ENCODE measurements at regions not wholly inside any gene's neighbourhood (a gene's known extent, or its start where the extent isn't known, plus 50 kb on each side); places are given as distances from the start of the nearest gene placed in this dataset.

DNA sequence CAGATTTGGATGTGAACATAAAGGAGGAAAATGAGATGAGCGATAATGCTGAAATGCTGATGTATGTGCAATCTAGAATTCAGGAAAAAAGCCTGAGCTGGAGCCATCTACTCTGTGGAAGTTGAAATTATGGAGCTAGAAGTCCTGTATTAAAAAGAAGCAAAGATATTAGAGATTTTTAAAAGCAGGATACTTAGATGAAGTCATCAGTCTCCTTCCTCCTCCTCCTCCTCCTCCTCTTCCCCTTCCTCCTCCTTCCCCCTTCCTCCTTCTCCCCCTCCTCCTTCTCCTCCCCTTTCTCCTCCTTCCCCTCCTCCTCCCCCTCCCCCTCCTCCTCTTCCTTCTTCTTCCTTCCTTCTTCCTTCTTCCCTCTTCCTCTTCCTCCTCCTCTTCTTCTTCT, 823.8 kb upstream of the CA10 start:
- Histone ChIP-seq H3K9ac (ENCODE audit: insufficient read depth, low read length, poor library complexity, severe bottlenecking) (no peak overlapping the region), H3K27me3 (ENCODE audit: control insufficient read depth in 2 of 2, insufficient read depth in 2 of 2, low read length in 2 of 2) (no peaks in the 10 kb centered on the region), H3K27ac (ENCODE audit: low read depth in 1 of 2, low read length in 2 of 2) (no peak overlapping the region), H3K4me2 (replicated peaks; ENCODE audit: extremely low read depth, low read length, poor library complexity, severe bottlenecking) (no peak overlapping the region), H3K4me1 (ENCODE audit: control insufficient read depth in 1 of 2, insufficient read depth in 2 of 2, low read length in 2 of 2) (no peaks in the 10 kb centered on the region), H3K36me3 (replicated peaks in 1 of 2; ENCODE audit: control insufficient read depth in 1 of 2, insufficient read depth in 2 of 2, low read length in 2 of 2) (no peaks in the 10 kb centered on the region), H4K20me1 (ENCODE audit: insufficient read depth, low read length) (no peaks in the 10 kb centered on the region), H3K4me3 (replicated peaks in 1 of 3; ENCODE audit: low read depth in 2 of 3, low read length in 3 of 3) (no peak overlapping the region), H3K9me3 (replicated peaks in 1 of 2; ENCODE audit: control insufficient read depth in 1 of 2, insufficient read depth in 1 of 2, low read length in 2 of 2) (no peaks in the 10 kb centered on the region), H2AFZ (ENCODE audit: insufficient read depth, low read depth, low read length, poor library complexity, severe bottlenecking) (no peak overlapping the region), H3K79me2 (ENCODE audit: insufficient read depth, low read length) (no peaks in the 10 kb centered on the region)
- H3K27ac Mint-ChIP-seq: no peak overlapping the region
- peaks cover 0 to 7% (median 3%) of the 10 kb centered on the region in 7 donors for H3K9me3 Mint-ChIP-seq
- TF ChIP-seq, protein P1, sequence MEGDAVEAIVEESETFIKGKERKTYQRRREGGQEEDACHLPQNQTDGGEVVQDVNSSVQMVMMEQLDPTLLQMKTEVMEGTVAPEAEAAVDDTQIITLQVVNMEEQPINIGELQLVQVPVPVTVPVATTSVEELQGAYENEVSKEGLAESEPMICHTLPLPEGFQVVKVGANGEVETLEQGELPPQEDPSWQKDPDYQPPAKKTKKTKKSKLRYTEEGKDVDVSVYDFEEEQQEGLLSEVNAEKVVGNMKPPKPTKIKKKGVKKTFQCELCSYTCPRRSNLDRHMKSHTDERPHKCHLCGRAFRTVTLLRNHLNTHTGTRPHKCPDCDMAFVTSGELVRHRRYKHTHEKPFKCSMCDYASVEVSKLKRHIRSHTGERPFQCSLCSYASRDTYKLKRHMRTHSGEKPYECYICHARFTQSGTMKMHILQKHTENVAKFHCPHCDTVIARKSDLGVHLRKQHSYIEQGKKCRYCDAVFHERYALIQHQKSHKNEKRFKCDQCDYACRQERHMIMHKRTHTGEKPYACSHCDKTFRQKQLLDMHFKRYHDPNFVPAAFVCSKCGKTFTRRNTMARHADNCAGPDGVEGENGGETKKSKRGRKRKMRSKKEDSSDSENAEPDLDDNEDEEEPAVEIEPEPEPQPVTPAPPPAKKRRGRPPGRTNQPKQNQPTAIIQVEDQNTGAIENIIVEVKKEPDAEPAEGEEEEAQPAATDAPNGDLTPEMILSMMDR (IDR thresholded peaks at IDR 0.05): no peak
- no peak for DNase-seq
- H3K36me3 Mint-ChIP-seq: no peaks in the 10 kb centered on the region
- H3K27me3 Mint-ChIP-seq (ENCODE audit: low read depth in 3 of 3): peaks cover 0 to 1% (median 1%) of the 10 kb centered on the region in 3 donors
- no peak overlapping the region for H3K4me3 Mint-ChIP-seq
- H3K4me1 Mint-ChIP-seq: no peaks in the 10 kb centered on the region
- WGBS (ENCODE audit: insufficient coverage): 100% methylated on average over 1 of the region's 1 CpG
- intact Hi-C loops (cut with micrococcal nuclease): no loop called here

DNA sequence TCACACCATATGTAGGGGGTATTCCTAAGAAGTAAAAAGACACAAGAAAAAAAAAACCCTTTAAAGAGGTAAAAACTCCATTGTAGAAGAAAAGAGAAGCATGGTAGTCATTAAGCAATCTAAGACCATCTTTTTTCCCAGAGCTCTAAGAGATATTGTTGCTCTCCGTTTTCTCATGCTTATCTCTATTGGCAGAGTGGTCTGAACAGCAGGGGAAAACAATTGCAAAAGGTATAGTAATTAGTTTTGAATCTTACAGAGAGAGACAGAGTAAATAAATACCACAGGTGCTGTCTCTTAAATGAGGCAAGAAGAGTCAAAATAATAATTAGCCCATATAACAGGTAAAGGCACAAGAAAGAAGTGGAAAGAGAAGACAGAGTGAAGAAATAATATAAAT, 821.4 kb upstream of the CA10 start:
- no peak overlapping the region for H3K4me3 ChIP-seq (replicated peaks in 1 of 3; ENCODE audit: low read depth in 2 of 3, low read length in 3 of 3)
- H3K9me3 ChIP-seq (replicated peaks in 1 of 2; ENCODE audit: control insufficient read depth in 1 of 2, insufficient read depth in 1 of 2, low read length in 2 of 2): no peaks in the 10 kb centered on the region
- H3K27ac ChIP-seq (ENCODE audit: low read depth in 1 of 2, low read length in 2 of 2): no peak overlapping the region
- H2AFZ ChIP-seq (ENCODE audit: insufficient read depth, low read depth, low read length, poor library complexity, severe bottlenecking): no peak overlapping the region
- H3K4me1 ChIP-seq (ENCODE audit: control insufficient read depth in 1 of 2, insufficient read depth in 2 of 2, low read length in 2 of 2): no peaks in the 10 kb centered on the region
- no peak overlapping the region for H3K9ac ChIP-seq (ENCODE audit: insufficient read depth, low read length, poor library complexity, severe bottlenecking)
- WGBS (ENCODE audit: insufficient coverage): no CpG with 5 or more reads among the region's 1 CpG
- Mint-ChIP-seq H3K4me1 (no peaks in the 10 kb centered on the region), H3K36me3 (no peaks in the 10 kb centered on the region), H3K27ac (no peak overlapping the region), H3K27me3 (ENCODE audit: low read depth in 3 of 3) (peaks cover 0 to 1% (median 1%) of the 10 kb centered on the region in 3 donors), H3K9me3 (peaks cover 0 to 5% (median 0%) of the 10 kb centered on the region in 7 donors), H3K4me3 (no peak overlapping the region)
- no peaks in the 10 kb centered on the region for H4K20me1 ChIP-seq (ENCODE audit: insufficient read depth, low read length)
- intact Hi-C loops (cut with micrococcal nuclease): no loop called here
- no peak for DNase-seq
- no peaks in the 10 kb centered on the region for H3K79me2 ChIP-seq (ENCODE audit: insufficient read depth, low read length)
- H3K36me3 ChIP-seq (replicated peaks in 1 of 2; ENCODE audit: control insufficient read depth in 1 of 2, insufficient read depth in 2 of 2, low read length in 2 of 2): no peaks in the 10 kb centered on the region
- TF ChIP-seq, protein P1 (IDR thresholded peaks at IDR 0.05): no peak
- H3K27me3 ChIP-seq (ENCODE audit: control insufficient read depth in 2 of 2, insufficient read depth in 2 of 2, low read length in 2 of 2): no peaks in the 10 kb centered on the region
- no peak overlapping the region for H3K4me2 ChIP-seq (replicated peaks; ENCODE audit: extremely low read depth, low read length, poor library complexity, severe bottlenecking)
